Thyroid gland (tissue), 4 donors: ENCODE measurements at regions not wholly inside any gene's neighbourhood (a gene's known extent, or its start where the extent isn't known, plus 50 kb on each side); places are given as distances from the start of the nearest gene placed in this dataset.

ENCODE experiments used
- DNase-seq, 2 donors: peaks; one replicate each; pipeline ENCODE4 v3.0.0-alpha.2; 2019
- H3K27ac ChIP-seq, 3 donors: fragments of 200-600 bp; sonication (generic); 1 replicate in 2 of 3; 2 replicates in 1 of 3; pipeline ENCODE4 v1.5.1; 2016 to 2019; ENCODE audit warnings: mild to moderate bottlenecking in 1 of 3, moderate library complexity in 1 of 3
- H3K27me3 ChIP-seq: fragments of 200-600 bp; sonication (generic); one replicate; pipeline ENCODE4 v1.5.1; 2019
- H3K36me3 ChIP-seq, 2 donors: fragments of 200-600 bp; sonication (generic); one replicate each; pipeline ENCODE4 v1.5.1; 2016 to 2019
- H3K4me1 ChIP-seq, 2 donors: fragments of 200-600 bp; sonication (generic); one replicate each; pipeline ENCODE4 v1.5.1; 2017 to 2019
- H3K4me3 ChIP-seq, 3 donors: fragments of 200-600 bp; sonication (generic); replicated peaks in 1 of 3; 1 replicate in 2 of 3; 2 replicates in 1 of 3; pipeline ENCODE4 v1.5.1; 2016; ENCODE audit warnings: mild to moderate bottlenecking in 1 of 3
- H3K9me3 ChIP-seq: fragments of 200-600 bp; sonication (generic); one replicate; pipeline ENCODE4 v1.5.1; 2017
- CTCF ChIP-seq, 6 experiments: fragments of 200-600 bp in 3 of 6; fragments of 450-650 bp in 3 of 6; sonication (generic) in 3 of 6; IDR thresholded peaks; one replicate each; pipeline ENCODE4 v1.5.1; 2016 to 2019; ENCODE audit warnings: antibody characterized with exemption in 6 of 6, mild to moderate bottlenecking in 2 of 6, inconsistent platforms in 1 of 6, moderate library complexity in 1 of 6
- POLR2A ChIP-seq, 2 donors: fragments of 450-650 bp; IDR thresholded peaks; one replicate each; pipeline ENCODE4 v1.6.1; 2017; ENCODE audit warnings: antibody characterized with exemption in 2 of 2, mild to moderate bottlenecking in 2 of 2, moderate library complexity in 1 of 2
- WGBS, 2 donors: methylation state at CpG; one replicate each; pipeline ENCODE4 v1.1.5; 2017; 5-methylcytosine and 5-hydroxymethylcytosine counted together
- intact Hi-C: fragments of 100-400 bp; cut with DNase I; formaldehyde crosslinking; loops from one replicate; pipeline ENCODE4 v1.15.1; 2023

- Histone ChIP-seq H3K27ac (no peak overlapping the region), H3K36me3 (no peaks in the 10 kb centered on the region), H3K4me3 (no peak overlapping the region), H3K4me1 (no peaks in the 10 kb centered on the region), H3K9me3 (no peaks in the 10 kb centered on the region), H3K27me3 (no peaks in the 10 kb centered on the region)
- DNase-seq = no peak
- TF ChIP-seq POLR2A (IDR thresholded peaks at IDR 0.05) (no peak), CTCF (IDR thresholded peaks at IDR 0.05) (no peak)
- intact Hi-C loops = no loop called here
- WGBS, 2 donors = 71 to 75% methylated on average over 5 of the region's 5 CpGs
Measured at GRCh38 chr11:80565231-80565630, 1124.4 kb upstream of the TENM4 start.

- H3K27me3 ChIP-seq = no peaks in the 10 kb centered on the region
- no peak overlapping the region for H3K27ac ChIP-seq
- no peaks in the 10 kb centered on the region for H3K4me1 ChIP-seq
- no peak for TF ChIP-seq CTCF (IDR thresholded peaks at IDR 0.05)
- no peak for TF ChIP-seq POLR2A (IDR thresholded peaks at IDR 0.05)
- H3K36me3 ChIP-seq = no peaks in the 10 kb centered on the region
- WGBS, 2 donors = 40 to 46% methylated on average over 4 of the region's 4 CpGs
- DNase-seq = no peak
- no peak overlapping the region for H3K4me3 ChIP-seq
- H3K9me3 ChIP-seq = no peaks in the 10 kb centered on the region
- intact Hi-C loops = no loop called here
Measured at GRCh38 chr11:80562523-80563125, 1121.8 kb upstream of the TENM4 start.

- intact Hi-C loops = no loop called here
- no peaks in the 10 kb centered on the region for H3K36me3 ChIP-seq
- 89% methylated on average over 2 of the region's 2 CpGs for WGBS, 2 donors
- TF ChIP-seq POLR2A (IDR thresholded peaks at IDR 0.05) = no peak
- TF ChIP-seq CTCF (IDR thresholded peaks at IDR 0.05) = no peak
- H3K4me3 ChIP-seq = no peak overlapping the region
- no peaks in the 10 kb centered on the region for H3K27me3 ChIP-seq
- DNase-seq = no peak
- H3K27ac ChIP-seq = no peak overlapping the region
- H3K9me3 ChIP-seq = no peaks in the 10 kb centered on the region
- no peaks in the 10 kb centered on the region for H3K4me1 ChIP-seq
Measured at GRCh38 chr11:80559942-80560341, 1119.1 kb upstream of the TENM4 start.

GRCh38 chr11:80553565-80553964 is 1112.7 kb upstream of the TENM4 start:
- Histone ChIP-seq H3K4me1 (no peaks in the 10 kb centered on the region), H3K36me3 (no peaks in the 10 kb centered on the region)
- intact Hi-C loops = no loop called here

GRCh38 chr11:80542704-80543103 is 1101.9 kb upstream of the TENM4 start:
- Histone ChIP-seq H3K36me3 (no peaks in the 10 kb centered on the region), H3K27me3 (no peaks in the 10 kb centered on the region), H3K4me3 (no peak overlapping the region), H3K4me1 (no peaks in the 10 kb centered on the region), H3K27ac (no peak overlapping the region), H3K9me3 (no peaks in the 10 kb centered on the region)
- 83 to 84% methylated on average over 2 of the region's 2 CpGs for WGBS, 2 donors
- TF ChIP-seq CTCF (IDR thresholded peaks at IDR 0.05) = no peak
- TF ChIP-seq POLR2A (IDR thresholded peaks at IDR 0.05) = no peak
- no peak for DNase-seq
- intact Hi-C loops = no loop called here

More at GRCh38 chr11:80553565-80553964, 1112.7 kb upstream of the TENM4 start:
- H3K9me3 ChIP-seq = no peaks in the 10 kb centered on the region
- no peak overlapping the region for H3K4me3 ChIP-seq
- H3K27ac ChIP-seq = no peak overlapping the region
- WGBS, 2 donors = 79 to 90% methylated on average over 2 of the region's 2 CpGs
- TF ChIP-seq CTCF (IDR thresholded peaks at IDR 0.05) = no peak
- TF ChIP-seq POLR2A (IDR thresholded peaks at IDR 0.05) = no peak
- DNase-seq = no peak
- H3K27me3 ChIP-seq = no peaks in the 10 kb centered on the region
